OCI-LY3 (cell line): ENCODE measurements at regions not wholly inside any gene's neighbourhood (a gene's known extent, or its start where the extent isn't known, plus 50 kb on each side); places are given as distances from the start of the nearest gene placed in this dataset.

Experiments used
- CTCF ChIP-seq: fragments of 200-600, 300-600 bp; sonication (generic); IDR thresholded peaks from 2 replicates; pipeline ENCODE4 v1.5.1; 2014; ENCODE audit warnings: antibody characterized with exemption, low read length, low read depth
- EZH2phosphoT487 ChIP-seq: fragments of 200-600 bp; shearing (Covaris generic); IDR thresholded peaks from 2 replicates; pipeline ENCODE4 v1.6.1; 2018; ENCODE audit warnings: antibody characterized with exemption, mixed run types, low read depth

- no peak for TF ChIP-seq CTCF
- no peak for TF ChIP-seq EZH2phosphoT487
Observed at GRCh38 chr4:1540601-1541375, 134.5 kb upstream of the NKX1-1 start.
